T-helper 1 cell (primary cell): ENCODE measurements at regions not wholly inside any gene's neighbourhood (a gene's known extent, or its start where the extent isn't known, plus 50 kb on each side); places are given as distances from the start of the nearest gene placed in this dataset.

ENCODE experiments used
- DNase-seq, 5 donors: peaks; one replicate each; pipeline ENCODE4 v3.0.0-alpha.2; 2012 to 2020

GRCh38 chr13:40151673-40152072 lies 496.2 kb downstream of the COG6 start:
- no peak for DNase-seq

DNA sequence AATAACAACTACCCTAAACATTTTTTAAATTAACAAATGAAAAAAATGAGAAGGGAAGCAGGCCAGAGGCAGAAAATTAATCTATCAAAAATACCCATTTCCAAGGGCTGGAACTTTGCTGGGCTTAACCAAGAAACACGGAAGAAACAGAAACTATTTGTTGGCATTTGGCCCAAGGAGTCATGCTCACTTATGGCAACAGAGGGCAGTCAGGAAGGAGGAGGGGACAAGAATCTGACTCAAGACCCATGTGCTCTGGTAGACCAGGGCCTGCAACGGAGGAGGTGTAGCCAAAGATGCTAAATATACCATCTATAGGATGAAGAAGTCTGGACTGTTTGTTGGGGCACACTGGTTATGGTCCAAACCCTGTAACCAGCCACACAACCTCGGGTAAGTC lies 496.7 kb downstream of the COG6 start:
- no peak for DNase-seq

- DNase-seq = no peak
Observed at GRCh38 chr13:40152922-40153321, 497.5 kb downstream of the COG6 start.

DNA sequence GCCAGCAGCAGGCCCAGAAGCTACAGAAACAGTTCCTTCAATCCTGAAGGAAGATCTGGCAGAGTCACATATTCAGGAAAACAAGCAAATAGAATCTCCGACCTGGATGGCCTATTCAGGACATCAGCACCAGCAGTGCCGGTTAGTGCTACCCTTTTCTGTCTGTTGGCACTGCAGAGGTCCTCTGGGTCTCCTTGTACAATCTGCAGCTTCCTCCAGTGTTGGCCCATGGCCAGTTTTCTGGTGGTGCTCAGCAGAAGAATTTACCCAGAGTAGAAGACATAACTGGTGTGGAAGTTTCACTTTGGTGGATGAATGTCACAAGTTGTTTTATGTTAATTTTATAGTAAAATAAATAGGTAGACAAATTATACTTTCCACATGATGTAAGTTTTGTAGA lies 498.1 kb downstream of the COG6 start:
- DNase-seq = no peak

- DNase-seq = no peak
Observed at GRCh38 chr13:40155201-40155600, 499.7 kb downstream of the COG6 start.

- no peak for DNase-seq
Observed at GRCh38 chr13:40158218-40158617, 502.8 kb downstream of the COG6 start.

DNA sequence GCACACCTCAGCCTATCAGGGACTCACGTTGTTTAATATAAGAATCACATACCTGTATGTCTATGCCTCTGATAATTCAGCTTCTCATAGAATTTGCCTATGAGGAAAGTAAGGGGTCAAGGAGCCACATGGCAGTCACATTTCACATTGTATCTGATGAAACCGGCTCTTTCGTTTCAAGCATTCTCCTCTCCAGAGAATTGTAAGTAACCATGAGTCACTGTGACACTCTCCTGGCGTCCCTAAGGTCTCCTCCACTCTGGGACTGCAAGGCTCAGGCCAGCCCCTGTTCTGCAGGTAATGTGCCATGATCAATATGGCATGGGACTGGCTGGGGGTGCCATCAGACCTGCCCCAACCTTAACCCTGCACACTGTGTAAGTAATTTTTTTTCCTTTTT lies 503.3 kb downstream of the COG6 start:
- DNase-seq = no peak

DNA sequence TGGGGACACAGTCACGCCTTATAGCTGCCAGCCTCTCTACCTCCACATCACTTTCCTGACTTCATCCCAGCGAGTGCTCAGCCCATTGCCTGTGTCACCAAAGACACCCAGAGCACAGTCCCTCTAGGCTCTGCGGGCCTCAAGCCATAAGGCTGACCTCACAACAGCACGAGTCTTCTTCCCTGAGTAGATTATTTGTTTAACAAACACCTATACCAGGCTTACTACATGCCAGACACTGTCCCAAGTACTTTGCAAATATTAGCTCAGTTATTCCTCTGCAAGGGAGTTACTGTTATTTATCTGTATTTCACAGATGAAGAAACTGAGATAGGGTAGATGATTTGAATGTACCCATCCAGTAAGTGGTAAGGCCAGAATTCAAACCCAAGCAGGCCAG lies 504.3 kb downstream of the COG6 start:
- DNase-seq = no peak

DNA sequence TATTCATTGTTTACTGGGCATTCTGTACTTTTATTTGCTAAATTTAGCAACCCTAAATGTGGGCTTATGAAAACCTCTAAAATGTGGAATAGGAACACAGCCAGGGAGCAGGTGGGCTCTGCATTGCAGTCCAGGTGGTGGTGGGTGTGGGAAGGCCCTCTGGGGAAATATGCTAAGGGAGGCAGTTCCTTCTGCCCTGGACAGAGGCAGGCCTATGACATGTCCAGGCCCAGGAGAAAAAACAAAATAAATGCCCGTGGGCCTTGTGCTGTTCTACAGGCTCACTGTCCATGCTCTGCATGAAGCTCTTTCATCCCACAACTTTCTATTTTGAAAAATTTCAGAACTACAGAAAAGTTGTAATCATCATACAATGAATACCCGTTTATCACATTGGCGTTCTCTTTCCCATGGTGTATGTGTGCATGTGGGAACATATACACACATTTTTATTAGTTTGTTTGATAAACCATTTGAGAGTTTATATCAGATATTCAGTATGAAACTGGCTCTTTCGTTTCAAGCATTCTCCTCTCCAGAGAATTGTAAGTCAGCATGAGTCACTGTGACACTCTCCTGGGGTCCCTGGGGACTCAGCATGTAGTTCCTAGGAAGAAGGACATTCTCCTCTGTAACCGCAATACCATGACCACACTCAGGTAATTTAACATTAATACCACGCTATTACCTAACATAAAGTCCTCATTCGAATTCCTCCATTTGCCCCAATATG lies 505.3 kb downstream of the COG6 start:
- no peak for DNase-seq

DNA sequence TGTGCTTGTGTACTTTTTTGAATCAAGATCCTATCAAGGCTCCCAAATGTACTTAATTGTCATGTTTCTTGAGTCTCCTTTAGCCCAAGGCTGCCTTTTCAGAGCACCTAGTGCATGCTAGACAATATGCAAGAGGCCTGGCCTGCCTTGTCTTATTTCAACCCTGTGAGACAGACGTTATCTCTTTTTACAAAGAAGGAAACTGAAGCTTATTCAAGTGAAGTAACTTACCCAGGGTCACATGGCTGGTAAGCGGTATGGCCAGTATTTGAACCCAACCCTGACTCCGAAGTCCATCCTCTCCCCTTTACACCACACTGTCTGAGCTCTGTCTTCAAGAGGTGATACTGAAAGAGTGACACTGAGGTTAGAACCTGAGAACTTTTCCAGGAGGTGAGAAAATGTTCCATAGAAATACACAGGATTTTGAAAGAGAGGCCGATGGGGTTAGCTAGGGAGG lies 505.1 kb downstream of the FOXO1 start:
- no peak for DNase-seq

DNA sequence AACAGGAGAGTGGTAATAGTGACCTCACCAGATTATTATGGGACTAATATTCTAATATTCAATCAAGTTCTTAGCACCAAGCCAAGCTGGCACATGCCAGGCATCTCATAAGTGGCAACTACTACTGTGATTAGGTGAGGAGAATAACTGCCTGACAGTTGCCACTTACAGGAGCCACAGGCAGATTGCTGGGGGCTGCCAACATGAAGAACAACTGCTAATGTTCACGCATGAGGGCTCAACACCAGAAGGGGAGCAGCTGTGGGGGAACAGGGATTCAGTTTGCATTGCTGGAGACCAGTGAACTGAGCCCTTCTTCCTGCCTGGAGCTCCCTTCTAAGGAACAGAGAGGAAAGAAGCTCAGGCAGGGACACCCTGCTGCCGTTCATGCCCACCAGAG lies 504.5 kb downstream of the FOXO1 start:
- no peak for DNase-seq

GRCh38 chr13:40163066-40164000 lies 503.1 kb downstream of the FOXO1 start:
- no peak for DNase-seq

DNA sequence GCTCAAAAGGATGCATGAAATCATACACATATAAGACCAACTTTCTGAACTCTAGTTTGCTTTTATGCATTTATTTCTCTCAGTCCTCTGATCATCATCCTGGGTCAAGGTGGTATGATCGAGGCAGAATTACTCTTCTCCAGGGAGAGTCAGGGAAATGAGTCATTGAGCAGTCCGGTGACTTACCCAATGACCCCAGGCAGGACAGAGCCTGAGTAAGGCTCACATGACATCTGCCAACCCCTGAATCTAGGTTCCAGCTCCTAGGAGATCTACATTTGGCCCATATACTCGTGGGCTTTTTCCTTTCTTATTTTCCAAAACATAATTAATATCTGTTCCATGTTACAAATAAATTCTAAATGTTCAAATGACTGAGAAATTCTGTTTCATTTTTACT lies 502.3 kb downstream of the FOXO1 start:
- no peak for DNase-seq

GRCh38 chr13:40165316-40165932 lies 501.0 kb downstream of the FOXO1 start:
- DNase-seq = no peak

DNA sequence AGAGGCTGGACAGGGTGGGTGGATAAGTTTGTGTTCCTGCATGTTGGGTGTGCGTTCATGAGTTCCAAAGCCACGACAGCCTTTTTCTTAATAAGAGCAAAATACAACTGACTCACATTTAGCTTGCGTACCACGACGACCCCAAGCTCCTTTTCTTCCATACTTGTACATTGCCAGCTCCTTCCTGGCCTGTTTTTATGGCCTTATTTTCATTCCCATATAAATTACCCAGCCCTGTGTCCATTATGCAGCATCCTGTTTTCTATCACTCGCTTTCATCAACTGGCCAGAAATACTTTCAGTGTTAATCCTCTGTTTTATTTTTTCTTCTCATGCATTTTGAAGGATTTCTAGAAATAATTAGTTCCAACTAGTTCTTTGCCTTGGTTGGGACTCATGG lies 499.1 kb downstream of the FOXO1 start:
- DNase-seq = no peak

DNA sequence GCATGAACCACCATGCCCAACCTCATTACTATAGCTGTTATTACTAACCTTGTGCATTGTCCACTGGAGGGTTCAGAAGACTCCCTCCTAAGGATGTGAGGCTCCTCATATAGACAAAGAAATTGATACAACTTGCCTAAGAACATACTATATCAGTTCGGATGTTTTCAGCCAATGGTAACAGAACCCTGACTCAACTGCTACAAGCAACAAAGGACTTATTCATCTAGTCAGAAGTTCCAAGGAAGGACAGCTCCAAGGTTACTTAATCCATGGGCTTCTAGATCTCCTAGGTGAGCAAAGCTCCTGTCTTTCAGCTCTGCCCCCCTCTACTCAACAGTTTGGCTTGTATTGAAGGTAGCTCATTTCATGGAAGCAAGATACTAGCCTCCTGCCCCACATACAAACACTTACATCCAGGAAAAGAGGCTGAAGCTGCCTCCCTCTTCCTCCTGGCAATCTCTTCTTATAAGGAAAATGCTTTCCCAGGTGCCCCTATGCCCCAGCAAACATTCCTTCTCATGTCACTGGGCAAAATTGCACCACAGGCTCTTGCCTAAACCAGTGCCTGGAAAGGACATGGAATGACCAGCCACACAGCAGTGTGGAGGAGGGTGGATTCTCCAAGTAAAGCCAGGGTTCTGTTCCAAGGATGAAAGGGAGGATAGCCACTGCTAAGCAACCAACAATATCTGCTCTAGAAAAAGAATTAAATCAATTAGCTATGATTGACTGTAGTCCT lies 497.8 kb downstream of the FOXO1 start:
- DNase-seq = no peak

DNA sequence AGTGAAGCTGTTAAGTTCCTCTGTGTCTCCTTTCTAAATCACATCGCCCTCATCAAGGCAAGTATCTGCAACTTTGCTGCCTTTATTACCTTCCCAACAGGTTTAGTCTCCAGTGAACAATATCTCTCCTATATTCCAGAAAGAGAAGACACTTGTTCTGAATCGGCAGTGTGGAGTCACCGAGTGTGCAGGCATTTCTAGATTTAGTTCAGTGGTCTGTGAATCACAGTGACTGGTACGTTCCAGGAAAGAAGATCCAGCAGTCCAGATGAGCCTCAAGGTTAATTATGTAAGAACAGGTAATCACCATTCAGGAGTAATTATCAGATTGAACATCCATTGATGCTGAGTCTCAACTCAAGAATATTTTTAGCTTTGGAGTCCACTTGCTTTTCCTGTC lies 497.0 kb downstream of the FOXO1 start:
- no peak for DNase-seq

DNA sequence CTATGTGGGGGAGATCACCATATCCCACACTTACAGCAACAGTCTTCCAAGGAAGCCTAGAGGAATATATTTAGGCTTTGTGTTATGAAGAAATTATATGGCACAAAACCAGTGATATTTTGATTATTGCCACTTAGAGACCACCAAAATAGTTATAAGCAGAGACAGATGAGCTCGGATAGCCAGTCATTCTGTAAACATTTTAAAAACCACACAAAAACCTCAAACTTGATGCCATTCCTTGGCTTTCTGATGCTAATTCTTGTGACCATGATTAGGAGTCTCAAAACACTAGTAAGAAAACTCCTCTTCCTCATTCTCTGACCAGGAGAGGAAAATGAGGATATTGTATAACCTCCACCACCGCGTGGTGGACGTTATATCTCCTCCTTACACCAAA lies 496.4 kb downstream of the FOXO1 start:
- DNase-seq = no peak

DNA sequence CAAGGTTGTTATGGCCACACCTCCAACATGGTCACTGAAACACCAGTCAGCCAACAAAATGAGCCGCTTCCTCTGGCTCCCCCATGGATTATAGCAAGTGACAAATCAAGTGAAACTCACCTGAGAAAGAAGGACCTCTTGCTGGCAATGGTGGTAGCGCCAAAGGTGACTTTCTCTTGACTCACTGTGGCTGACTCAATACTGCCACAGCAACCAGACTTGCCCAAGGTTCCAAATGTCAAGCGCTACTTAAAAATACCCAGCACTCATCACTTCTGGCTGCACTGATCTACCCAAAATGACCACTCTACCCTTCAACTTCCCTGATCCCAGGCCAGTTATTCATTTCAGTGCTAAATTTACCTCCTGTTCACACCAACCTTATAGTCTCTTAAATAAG lies 495.5 kb downstream of the FOXO1 start:
- DNase-seq = no peak

DNA sequence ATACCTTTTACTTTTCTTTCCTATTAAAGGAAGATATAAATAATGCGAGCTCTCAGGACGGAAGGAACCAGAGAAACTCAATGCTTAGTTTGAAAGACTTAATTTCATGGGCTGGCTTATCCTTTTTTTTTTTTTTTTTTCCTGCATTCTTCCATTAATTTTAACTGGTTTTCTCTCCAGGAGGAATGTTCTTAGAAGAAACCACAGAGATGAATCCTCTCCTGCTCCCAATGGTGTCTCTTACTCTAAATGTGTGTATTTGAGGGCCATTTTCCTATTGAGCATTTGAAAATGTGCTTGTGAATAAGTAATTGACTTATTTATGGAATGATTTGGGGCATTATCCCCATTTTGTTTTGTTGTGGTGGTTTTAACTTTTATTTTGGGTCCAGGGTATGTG lies 494.9 kb downstream of the FOXO1 start:
- DNase-seq = no peak

DNA sequence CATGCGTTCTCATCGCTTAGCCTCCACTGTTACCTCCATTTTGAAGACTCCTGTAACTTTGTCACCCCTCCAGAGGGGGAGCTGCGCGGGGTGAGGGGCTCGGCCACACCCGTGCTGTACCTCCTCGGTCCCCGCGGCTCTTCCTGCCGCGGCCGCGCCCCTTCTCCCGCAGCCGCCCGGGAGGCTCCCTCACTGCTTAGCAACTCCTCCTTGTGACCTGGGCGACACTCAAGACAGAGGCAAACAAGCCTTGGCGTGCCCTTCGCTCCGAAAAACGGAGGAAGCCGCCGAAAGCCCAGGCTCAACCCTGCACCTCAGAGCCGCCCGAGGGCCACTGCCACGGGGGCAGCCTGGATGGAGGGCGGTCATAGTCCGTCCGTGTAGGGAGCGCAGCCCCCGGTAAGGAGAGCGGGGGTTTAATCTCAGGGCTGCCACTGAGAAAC lies 494.3 kb downstream of the FOXO1 start:
- no peak for DNase-seq

DNA sequence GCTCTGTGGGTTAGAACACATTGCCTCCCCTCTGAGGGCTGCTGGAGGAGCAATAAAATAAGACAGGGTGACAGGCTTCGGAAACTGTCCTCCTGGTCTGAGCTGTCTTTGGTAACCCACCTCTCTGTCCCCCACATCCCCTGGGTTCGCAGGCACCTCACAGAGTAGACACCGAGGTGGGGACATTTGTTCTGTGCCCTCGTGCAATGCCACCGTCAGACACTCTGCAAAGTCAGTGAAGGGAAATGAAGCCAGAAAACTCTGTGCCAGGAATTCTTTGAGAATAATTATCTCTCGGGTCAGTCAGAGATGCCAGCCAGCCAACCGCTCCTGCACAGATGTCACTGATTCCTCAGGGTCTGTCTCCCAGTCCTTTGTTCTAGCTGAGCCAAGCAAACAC lies 493.6 kb downstream of the FOXO1 start:
- DNase-seq = no peak

- DNase-seq = no peak
Observed at GRCh38 chr13:40175639-40176038, 490.8 kb downstream of the FOXO1 start.
